Stimulated activated CD4-positive, alpha-beta T cell treated with anti-CD3 and anti-CD28 coated beads, Interleukin-15, amount 100 ng/mL, for 48 hours (primary cell): ENCODE measurements at regions not wholly inside any gene's neighbourhood (a gene's known extent, or its start where the extent isn't known, plus 50 kb on each side); places are given as distances from the start of the nearest gene placed in this dataset.

Experiments
- DNase-seq, 2 donors: peaks; one replicate each; pipeline ENCODE4 v3.0.0-alpha.2; 2020; ENCODE audit warnings: low read depth in 2 of 2

DNA sequence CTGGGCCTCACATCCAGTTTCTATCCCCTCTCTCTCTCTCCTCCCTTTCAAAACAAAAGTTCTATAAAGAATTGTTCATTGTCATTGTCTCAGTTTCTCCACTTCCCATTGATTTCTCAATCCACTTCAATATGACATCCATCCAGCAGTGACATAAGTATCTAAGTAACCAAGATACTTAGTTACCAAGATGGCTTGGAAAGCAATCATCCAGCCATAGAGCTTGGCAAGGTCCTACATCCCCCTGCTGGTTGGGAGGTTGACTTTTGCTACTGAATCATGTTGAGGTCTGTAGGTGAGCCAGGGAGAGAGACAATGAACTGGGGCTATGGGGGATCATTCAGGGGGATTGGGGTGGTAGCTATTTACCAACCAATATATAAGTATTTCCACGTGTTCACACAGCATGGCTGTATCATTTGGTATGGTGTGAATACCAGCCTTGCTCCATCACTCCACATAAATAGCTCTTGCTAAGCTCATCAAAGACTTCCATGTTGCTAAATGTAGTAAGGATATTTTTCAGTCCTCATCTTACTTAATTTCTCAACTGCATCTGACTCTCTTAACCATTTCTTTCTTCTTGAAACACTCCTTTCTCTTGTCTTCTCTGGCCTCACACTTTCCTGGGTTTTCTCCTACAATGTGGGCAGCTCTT, 58.8 kb upstream of the NTRK3 start:
- DNase-seq, result no peak

DNA sequence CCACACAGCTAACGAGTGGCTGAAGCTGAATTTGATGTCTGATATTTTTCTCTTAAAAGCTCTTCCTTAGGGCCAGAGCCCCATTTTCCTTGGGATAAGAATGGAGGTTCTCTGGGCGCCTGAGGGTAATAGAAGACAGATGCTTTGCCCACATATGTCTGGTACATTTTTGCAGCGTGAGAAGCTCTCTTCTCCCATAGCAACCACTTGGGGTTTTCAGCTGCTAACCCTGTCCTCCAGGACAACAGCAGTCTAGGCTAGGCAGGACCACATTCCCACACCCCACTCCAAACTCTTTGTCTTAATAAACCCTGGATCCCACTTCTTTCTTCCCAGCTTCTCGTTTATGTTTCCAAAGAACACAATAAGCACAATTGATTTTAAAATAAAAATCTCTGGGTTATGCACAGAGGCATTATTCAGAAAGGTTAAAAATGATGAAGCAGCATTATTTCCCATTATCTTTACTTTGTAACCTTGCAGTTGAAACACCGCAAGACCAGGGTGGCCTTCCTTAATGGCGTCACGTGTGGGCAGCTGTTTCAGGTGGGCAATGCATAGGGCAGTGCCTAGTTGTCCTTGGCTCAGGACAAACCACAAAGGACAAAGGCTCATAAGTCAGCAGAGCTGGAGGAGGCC, 56.5 kb upstream of the NTRK3 start:
- DNase-seq, result no peak

DNA sequence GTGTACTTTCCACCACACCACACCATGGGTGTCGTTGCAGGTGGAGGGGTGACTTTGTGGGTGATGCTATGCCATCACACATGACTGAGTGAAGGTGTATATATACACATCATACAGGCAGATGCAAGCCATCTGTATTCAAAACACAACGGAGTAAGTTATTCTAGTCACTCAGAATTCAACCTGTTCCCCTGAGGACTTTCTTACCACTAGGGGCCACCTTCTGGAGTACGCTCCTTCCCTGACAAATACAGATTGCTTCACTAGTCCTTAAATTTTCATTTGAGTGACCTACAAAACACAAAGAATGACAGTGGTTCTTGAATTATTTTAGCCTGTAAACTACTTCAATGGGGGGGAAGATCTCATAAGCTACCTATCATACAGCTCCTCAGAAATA, 52.8 kb upstream of the NTRK3 start:
- no peak for DNase-seq

DNA sequence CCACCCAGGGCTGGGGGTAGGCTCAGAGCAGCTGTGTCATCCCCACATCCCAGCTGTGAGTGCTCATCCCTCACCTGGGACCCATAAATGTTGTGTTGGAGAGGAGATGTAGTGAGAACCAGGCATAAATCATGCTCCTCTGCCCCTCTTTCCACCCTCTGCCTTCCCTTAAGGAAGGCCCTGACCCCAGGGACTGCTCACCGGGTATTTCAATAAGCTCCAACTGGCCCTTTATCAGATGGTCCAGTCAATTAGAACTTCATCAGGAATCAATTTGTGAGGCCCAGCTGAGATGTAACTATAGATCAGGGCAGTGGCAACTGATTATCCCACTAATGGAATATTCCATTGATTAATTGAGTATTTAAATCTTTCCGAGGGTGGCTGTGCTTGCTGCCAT, 50.8 kb upstream of the NTRK3 start:
- DNase-seq, result no peak
